Keratinocyte (primary cell): ENCODE measurements at regions not wholly inside any gene's neighbourhood (a gene's known extent, or its start where the extent isn't known, plus 50 kb on each side); places are given as distances from the start of the nearest gene placed in this dataset.

Experiments used
- CTCF ChIP-seq, 3 experiments: IDR thresholded peaks in 1 of 3; conservative IDR thresholded peaks in 1 of 3; optimal IDR thresholded peaks in 1 of 3; 2 replicates in 2 of 3; 3 replicates in 1 of 3; pipeline versions ENCODE3 to v1.5.1; 2011; ENCODE audit warnings: low read length in 3 of 3, mild to moderate bottlenecking in 3 of 3, moderate library complexity in 2 of 3, control low read depth in 1 of 3, inconsistent platforms in 1 of 3; ENCODE audit not compliant: insufficient read depth in 2 of 3; ENCODE audit errors: extremely low read depth in 1 of 3
- EZH2 ChIP-seq: IDR thresholded peaks from one replicate; pipeline ENCODE4 v1.6.1; 2012; ENCODE audit warnings: inconsistent platforms, mild to moderate bottlenecking, low read length, moderate library complexity

GRCh38 chr3:178369811-178370210, 166.4 kb upstream of the KCNMB2 start:
- TF ChIP-seq CTCF (optimal IDR thresholded peaks at IDR 0.05 in 1 of 3, IDR thresholded peaks at IDR 0.05 in 1 of 3, conservative IDR thresholded peaks at IDR 0.05 in 1 of 3; ENCODE audit: extremely low read depth in 1 of 3, insufficient read depth in 2 of 3, low read length in 3 of 3) (no peak), EZH2 (no peak)
